ENCODE measurements at regions not wholly inside any gene's neighbourhood (a gene's known extent, or its start where the extent isn't known, plus 50 kb on each side); places are given as distances from the start of the nearest gene placed in this dataset.

GRCh38 chr1:172883844-172884243, 166.9 kb downstream of the TNFSF18 start:
- no peak for TF ChIP-seq CTCF (IDR thresholded peaks at IDR 0.05)
- no peak for TF ChIP-seq EZH2 (IDR thresholded peaks at IDR 0.05)
